ENCODE measurements at regions not wholly inside any gene's neighbourhood (a gene's known extent, or its start where the extent isn't known, plus 50 kb on each side); places are given as distances from the start of the nearest gene placed in this dataset.

- ATAC-seq (no peak), FAIRE-seq (no peak), DNase-seq (ENCODE audit: extremely low read depth in 1 of 4, low spot score in 3 of 4) (no peak)
- Histone ChIP-seq H2AFZ (ENCODE audit: low read depth, low read length) (no peak overlapping the region), H3K9me3 (replicated peaks; ENCODE audit: control insufficient read depth, insufficient read depth, low read depth, low read length) (no peaks in the 10 kb centered on the region), H3K9ac (ENCODE audit: insufficient read depth in 1 of 2, low read depth in 2 of 2, low read length in 2 of 2) (no peak overlapping the region), H3K4me3 (no peak overlapping the region), H3K4me1 (replicated peaks in 1 of 2; ENCODE audit: control insufficient read depth in 2 of 2, insufficient read depth in 2 of 2, low read length in 2 of 2) (no peaks in the 10 kb centered on the region), H3K4me2 (ENCODE audit: insufficient read depth, low read length) (no peak overlapping the region), H4K20me1 (replicated peaks; ENCODE audit: control insufficient read depth, insufficient read depth, low read length) (no peaks in the 10 kb centered on the region), H3K79me2 (ENCODE audit: control insufficient read depth, insufficient read depth, low read length) (no peaks in the 10 kb centered on the region), H3K9me1 (ENCODE audit: control insufficient read depth, insufficient read depth, low read length) (no peaks in the 10 kb centered on the region), H3K27me3 (ENCODE audit: control insufficient read depth in 2 of 2, insufficient read depth in 2 of 2, low read length in 2 of 2) (no peaks in the 10 kb centered on the region), H3K27ac (ENCODE audit: extremely low read depth, low read depth, low read length) (no peak overlapping the region), H3K36me3 (ENCODE audit: control insufficient read depth, insufficient read depth, low read length) (no peaks in the 10 kb centered on the region)
- TF ChIP-seq HNRNPL (IDR thresholded peaks at IDR 0.05; ENCODE audit: low read depth, low read length): no peak
- TF ChIP-seq SNIP1 (IDR thresholded peaks at IDR 0.05; ENCODE audit: low read depth): no peak
- no peak for TF ChIP-seq ZNF318 (IDR thresholded peaks at IDR 0.05; ENCODE audit: borderline replicate concordance in 1 of 2, low read depth in 1 of 2)
- TF ChIP-seq ZBTB1 (CRISPR knock-in tag; IDR thresholded peaks at IDR 0.05; ENCODE audit: borderline replicate concordance, low read depth): no peak
- peak; percentile 26; the same call in 1 of the 2 replicates for TF ChIP-seq ATF3 (IDR thresholded peaks at IDR 0.05)
- no peak for TF ChIP-seq ATF3 (CRISPR knock-in tag; conservative IDR thresholded peaks at IDR 0.05)
- CTCF ChIA-PET (ENCODE audit: low intra/inter-chr PET ratio): no interaction called here
- in situ Hi-C loops (cut with MboI): no loop called here
- WGBS (ENCODE audit: insufficient coverage, low coverage, missing lambda C conversion rate): 39% methylated on average over 4 of the region's 4 CpGs
- no TSS peak for BruUV-seq (replicated peaks)
- intact Hi-C loops (cut with micrococcal nuclease): no loop called here
- POLR2A ChIA-PET: no interaction called here
Observed at GRCh38 chr3:110478377-110479054, 593.1 kb upstream of the NECTIN3 start.

Data from K562 (cell line).